ENCODE measurements at regions not wholly inside any gene's neighbourhood (a gene's known extent, or its start where the extent isn't known, plus 50 kb on each side); places are given as distances from the start of the nearest gene placed in this dataset.

DNA sequence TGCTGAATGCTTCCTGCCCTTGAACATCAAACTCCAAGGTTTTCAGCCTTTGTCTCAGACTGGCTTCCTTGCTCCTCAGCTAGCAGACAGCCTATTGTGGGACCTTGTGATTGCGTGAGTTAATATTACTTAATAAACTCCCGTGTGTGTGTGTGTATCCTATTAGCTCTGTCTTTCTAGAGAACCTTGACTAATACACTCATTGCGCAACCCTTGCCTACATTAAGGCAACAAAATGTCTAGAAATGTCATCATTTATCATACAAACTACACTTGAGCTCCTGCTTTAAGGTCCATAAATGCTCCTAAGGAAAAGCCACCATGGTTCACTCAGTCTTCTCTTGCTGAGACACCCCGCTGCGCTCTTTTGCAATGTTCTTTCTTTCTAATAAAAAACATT lies 2861.0 kb downstream of the PCDH9 start:
- TF ChIP-seq, protein P1, sequence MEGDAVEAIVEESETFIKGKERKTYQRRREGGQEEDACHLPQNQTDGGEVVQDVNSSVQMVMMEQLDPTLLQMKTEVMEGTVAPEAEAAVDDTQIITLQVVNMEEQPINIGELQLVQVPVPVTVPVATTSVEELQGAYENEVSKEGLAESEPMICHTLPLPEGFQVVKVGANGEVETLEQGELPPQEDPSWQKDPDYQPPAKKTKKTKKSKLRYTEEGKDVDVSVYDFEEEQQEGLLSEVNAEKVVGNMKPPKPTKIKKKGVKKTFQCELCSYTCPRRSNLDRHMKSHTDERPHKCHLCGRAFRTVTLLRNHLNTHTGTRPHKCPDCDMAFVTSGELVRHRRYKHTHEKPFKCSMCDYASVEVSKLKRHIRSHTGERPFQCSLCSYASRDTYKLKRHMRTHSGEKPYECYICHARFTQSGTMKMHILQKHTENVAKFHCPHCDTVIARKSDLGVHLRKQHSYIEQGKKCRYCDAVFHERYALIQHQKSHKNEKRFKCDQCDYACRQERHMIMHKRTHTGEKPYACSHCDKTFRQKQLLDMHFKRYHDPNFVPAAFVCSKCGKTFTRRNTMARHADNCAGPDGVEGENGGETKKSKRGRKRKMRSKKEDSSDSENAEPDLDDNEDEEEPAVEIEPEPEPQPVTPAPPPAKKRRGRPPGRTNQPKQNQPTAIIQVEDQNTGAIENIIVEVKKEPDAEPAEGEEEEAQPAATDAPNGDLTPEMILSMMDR (IDR thresholded peaks at IDR 0.05): no peak
- no peak for TF ChIP-seq ZFX (IDR thresholded peaks at IDR 0.05; ENCODE audit: borderline replicate concordance)

All from 22Rv1 (cell line).